ENCODE measurements at regions not wholly inside any gene's neighbourhood (a gene's known extent, or its start where the extent isn't known, plus 50 kb on each side); places are given as distances from the start of the nearest gene placed in this dataset.

DNA sequence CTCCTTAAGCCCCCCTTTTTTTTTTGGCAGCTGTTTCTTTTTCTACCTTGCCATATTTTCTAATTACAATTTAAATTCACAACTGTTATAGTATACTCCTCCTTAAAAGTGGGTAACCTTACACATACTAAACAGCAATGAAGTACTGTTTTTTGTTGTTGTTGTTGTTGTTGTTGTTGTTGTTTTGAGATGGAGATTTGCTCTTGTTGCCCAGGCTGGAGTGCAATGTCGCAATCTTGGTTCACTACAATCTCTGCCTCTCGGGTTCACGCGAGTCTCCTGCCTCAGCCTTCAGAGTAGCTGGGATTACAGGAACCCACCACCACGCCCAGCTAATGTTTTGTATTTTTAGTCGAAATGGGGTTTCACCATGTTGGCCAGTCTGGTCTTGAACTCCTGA, 669.1 kb upstream of the CDH6 start:
- H3K36me3 ChIP-seq (replicated peaks; ENCODE audit: low read depth, low read length) = no peaks in the 10 kb centered on the region
- TF ChIP-seq EZH2phosphoT487 (IDR thresholded peaks at IDR 0.05; ENCODE audit: low read depth) = no peak
- TF ChIP-seq, protein P1, sequence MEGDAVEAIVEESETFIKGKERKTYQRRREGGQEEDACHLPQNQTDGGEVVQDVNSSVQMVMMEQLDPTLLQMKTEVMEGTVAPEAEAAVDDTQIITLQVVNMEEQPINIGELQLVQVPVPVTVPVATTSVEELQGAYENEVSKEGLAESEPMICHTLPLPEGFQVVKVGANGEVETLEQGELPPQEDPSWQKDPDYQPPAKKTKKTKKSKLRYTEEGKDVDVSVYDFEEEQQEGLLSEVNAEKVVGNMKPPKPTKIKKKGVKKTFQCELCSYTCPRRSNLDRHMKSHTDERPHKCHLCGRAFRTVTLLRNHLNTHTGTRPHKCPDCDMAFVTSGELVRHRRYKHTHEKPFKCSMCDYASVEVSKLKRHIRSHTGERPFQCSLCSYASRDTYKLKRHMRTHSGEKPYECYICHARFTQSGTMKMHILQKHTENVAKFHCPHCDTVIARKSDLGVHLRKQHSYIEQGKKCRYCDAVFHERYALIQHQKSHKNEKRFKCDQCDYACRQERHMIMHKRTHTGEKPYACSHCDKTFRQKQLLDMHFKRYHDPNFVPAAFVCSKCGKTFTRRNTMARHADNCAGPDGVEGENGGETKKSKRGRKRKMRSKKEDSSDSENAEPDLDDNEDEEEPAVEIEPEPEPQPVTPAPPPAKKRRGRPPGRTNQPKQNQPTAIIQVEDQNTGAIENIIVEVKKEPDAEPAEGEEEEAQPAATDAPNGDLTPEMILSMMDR (IDR thresholded peaks at IDR 0.05; ENCODE audit: low read depth, low read length) = no peak

DNA sequence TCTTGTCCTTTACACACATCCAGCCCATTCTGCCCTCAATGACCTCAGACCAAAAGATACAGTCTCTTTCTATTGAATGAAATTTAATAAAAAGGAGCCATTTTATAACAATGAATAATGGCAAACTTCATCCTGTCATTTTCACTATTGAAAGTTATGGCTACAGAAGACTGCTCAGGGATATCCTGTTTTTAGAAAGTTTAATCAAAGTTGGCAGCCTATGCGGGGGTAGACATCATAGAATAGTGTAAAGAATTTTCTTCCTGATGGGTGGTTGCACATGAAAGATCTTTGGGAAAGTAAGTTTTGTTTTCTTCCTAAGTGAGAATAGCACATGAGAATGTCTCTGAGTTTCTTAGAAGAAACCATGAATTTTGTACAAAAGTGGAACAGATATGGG, 670.4 kb upstream of the CDH6 start:
- TF ChIP-seq, protein P1 (IDR thresholded peaks at IDR 0.05; ENCODE audit: low read depth, low read length) = no peak
- no peak for TF ChIP-seq EZH2phosphoT487 (IDR thresholded peaks at IDR 0.05; ENCODE audit: low read depth)
- no peaks in the 10 kb centered on the region for H3K9me3 ChIP-seq (ENCODE audit: insufficient read depth, low read length)
- H3K79me2 ChIP-seq (ENCODE audit: low read length) = no peaks in the 10 kb centered on the region
- H4K20me1 ChIP-seq (ENCODE audit: insufficient read depth, low read length) = no peaks in the 10 kb centered on the region
- no peak overlapping the region for H3K4me3 ChIP-seq (ENCODE audit: low read length)
- H3K9ac ChIP-seq (ENCODE audit: low read length) = no peak overlapping the region
- H3K4me1 ChIP-seq (ENCODE audit: low read length) = no peaks in the 10 kb centered on the region
- no peaks in the 10 kb centered on the region for H3K36me3 ChIP-seq (replicated peaks; ENCODE audit: low read depth, low read length)
- H2AFZ ChIP-seq (ENCODE audit: low read depth, low read length) = no peak overlapping the region
- H3K27me3 ChIP-seq (ENCODE audit: low read depth, low read length) = no peaks in the 10 kb centered on the region
- no peak overlapping the region for H3K4me2 ChIP-seq (ENCODE audit: low read length)
- no peak overlapping the region for H3K27ac ChIP-seq (ENCODE audit: low read length)

More for the DNA sequence above, 669.1 kb upstream of the CDH6 start:
- Histone ChIP-seq H3K9ac (ENCODE audit: low read length) (no peak overlapping the region), H3K9me3 (ENCODE audit: insufficient read depth, low read length) (no peaks in the 10 kb centered on the region), H4K20me1 (ENCODE audit: insufficient read depth, low read length) (no peaks in the 10 kb centered on the region), H3K27me3 (ENCODE audit: low read depth, low read length) (no peaks in the 10 kb centered on the region), H3K4me1 (ENCODE audit: low read length) (no peaks in the 10 kb centered on the region), H2AFZ (ENCODE audit: low read depth, low read length) (no peak overlapping the region), H3K27ac (ENCODE audit: low read length) (no peak overlapping the region), H3K4me2 (ENCODE audit: low read length) (no peak overlapping the region), H3K79me2 (ENCODE audit: low read length) (no peaks in the 10 kb centered on the region), H3K4me3 (ENCODE audit: low read length) (no peak overlapping the region)

DNA sequence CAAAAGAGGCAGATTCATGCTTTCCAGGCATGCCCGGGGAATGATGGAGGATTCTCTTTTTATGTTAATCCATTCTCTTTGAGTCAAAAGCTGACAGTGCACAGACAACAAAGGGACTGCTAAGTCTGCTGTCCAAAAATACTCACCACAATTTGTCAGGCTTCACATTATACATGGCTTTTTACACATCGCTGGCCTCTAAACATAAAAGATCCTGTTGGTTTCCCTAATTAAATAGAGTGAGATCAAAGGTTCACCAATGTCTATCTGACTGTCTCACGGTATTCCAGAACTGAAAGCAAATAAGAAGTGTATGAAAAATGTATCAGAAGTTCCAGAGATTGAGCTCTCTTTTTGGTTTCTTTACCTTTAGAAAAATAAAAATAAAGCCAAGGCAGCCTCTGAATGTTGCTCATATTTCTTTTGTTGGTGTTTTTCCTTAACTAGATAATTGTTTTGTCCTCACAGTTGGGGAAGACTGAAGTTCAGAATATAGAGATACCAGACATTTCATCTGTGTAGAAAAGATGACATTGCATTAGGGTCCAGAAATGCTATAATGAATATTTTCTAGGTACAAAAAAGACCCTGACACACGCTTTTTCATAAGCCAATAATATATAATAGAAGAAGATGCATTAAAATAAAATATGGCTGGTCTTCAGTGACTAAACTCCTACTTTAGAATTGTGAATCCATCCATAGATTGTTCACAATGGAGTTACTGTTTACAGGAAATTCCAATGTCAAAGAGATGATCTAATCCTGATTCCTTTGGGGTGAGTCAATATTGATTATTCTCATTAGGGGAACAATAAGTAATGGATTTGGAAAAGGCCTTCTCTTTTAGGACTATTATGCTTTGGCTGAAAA, 688.2 kb upstream of the CDH6 start:
- H3K27me3 ChIP-seq (ENCODE audit: low read depth, low read length) = no peaks in the 10 kb centered on the region
- H3K4me2 ChIP-seq (ENCODE audit: low read length) = no peak overlapping the region
- no peaks in the 10 kb centered on the region for H3K79me2 ChIP-seq (ENCODE audit: low read length)
- H3K36me3 ChIP-seq (replicated peaks; ENCODE audit: low read depth, low read length) = no peaks in the 10 kb centered on the region
- no peak overlapping the region for H3K4me3 ChIP-seq (ENCODE audit: low read length)
- H4K20me1 ChIP-seq (ENCODE audit: insufficient read depth, low read length) = no peaks in the 10 kb centered on the region
- H3K9me3 ChIP-seq (ENCODE audit: insufficient read depth, low read length) = no peaks in the 10 kb centered on the region
- no peak overlapping the region for H3K9ac ChIP-seq (ENCODE audit: low read length)
- TF ChIP-seq, protein P1 (IDR thresholded peaks at IDR 0.05; ENCODE audit: low read depth, low read length) = no peak
- no peak for TF ChIP-seq EZH2phosphoT487 (IDR thresholded peaks at IDR 0.05; ENCODE audit: low read depth)
- H2AFZ ChIP-seq (ENCODE audit: low read depth, low read length) = no peak overlapping the region
- no peak overlapping the region for H3K27ac ChIP-seq (ENCODE audit: low read length)
- no peaks in the 10 kb centered on the region for H3K4me1 ChIP-seq (ENCODE audit: low read length)

DNA sequence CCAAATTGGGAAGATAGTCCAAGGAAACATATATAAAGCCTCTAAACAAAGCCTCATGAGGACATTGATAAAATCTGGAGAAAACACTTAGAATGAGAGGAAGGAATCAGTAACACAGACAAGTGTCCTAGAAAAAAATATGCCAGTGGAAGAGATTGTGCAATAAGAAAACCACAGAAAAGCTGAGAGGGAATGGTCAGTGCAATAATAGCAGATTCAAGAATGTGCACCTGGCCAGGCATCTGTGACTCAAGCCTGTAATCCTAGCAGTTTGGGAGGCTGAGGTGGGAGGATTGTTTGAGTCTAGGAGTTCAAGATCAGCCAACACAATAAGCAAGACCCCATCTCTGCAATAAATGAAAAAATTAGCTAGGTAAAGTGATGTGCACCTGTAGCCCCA, 691.2 kb upstream of the CDH6 start:
- Histone ChIP-seq H3K79me2 (ENCODE audit: low read length) (no peaks in the 10 kb centered on the region), H3K4me1 (ENCODE audit: low read length) (no peaks in the 10 kb centered on the region), H3K4me2 (ENCODE audit: low read length) (no peak overlapping the region), H4K20me1 (ENCODE audit: insufficient read depth, low read length) (no peaks in the 10 kb centered on the region), H2AFZ (ENCODE audit: low read depth, low read length) (no peak overlapping the region), H3K9ac (ENCODE audit: low read length) (no peak overlapping the region), H3K4me3 (ENCODE audit: low read length) (no peak overlapping the region), H3K27me3 (ENCODE audit: low read depth, low read length) (no peaks in the 10 kb centered on the region), H3K36me3 (replicated peaks; ENCODE audit: low read depth, low read length) (no peaks in the 10 kb centered on the region), H3K27ac (ENCODE audit: low read length) (no peak overlapping the region), H3K9me3 (ENCODE audit: insufficient read depth, low read length) (no peaks in the 10 kb centered on the region)
- no peak for TF ChIP-seq EZH2phosphoT487 (IDR thresholded peaks at IDR 0.05; ENCODE audit: low read depth)
- TF ChIP-seq, protein P1 (IDR thresholded peaks at IDR 0.05; ENCODE audit: low read depth, low read length) = no peak

Data from OCI-LY3 (cell line).